Thyroid gland (tissue), 4 donors: ENCODE measurements at regions not wholly inside any gene's neighbourhood (a gene's known extent, or its start where the extent isn't known, plus 50 kb on each side); places are given as distances from the start of the nearest gene placed in this dataset.

Experiments used
- POLR2A ChIP-seq, 2 donors: fragments of 450-650 bp; IDR thresholded peaks; one replicate each; pipeline ENCODE4 v1.6.1; 2017; ENCODE audit warnings: antibody characterized with exemption in 2 of 2, mild to moderate bottlenecking in 2 of 2, moderate library complexity in 1 of 2
- TF ChIP-seq, protein P1 (sequence below), 6 experiments: fragments of 200-600 bp in 3 of 6; fragments of 450-650 bp in 3 of 6; sonication (generic) in 3 of 6; IDR thresholded peaks; one replicate each; pipeline ENCODE4 v1.5.1; 2016 to 2019; ENCODE audit warnings: antibody characterized with exemption in 6 of 6, mild to moderate bottlenecking in 2 of 6, inconsistent platforms in 1 of 6, moderate library complexity in 1 of 6

DNA sequence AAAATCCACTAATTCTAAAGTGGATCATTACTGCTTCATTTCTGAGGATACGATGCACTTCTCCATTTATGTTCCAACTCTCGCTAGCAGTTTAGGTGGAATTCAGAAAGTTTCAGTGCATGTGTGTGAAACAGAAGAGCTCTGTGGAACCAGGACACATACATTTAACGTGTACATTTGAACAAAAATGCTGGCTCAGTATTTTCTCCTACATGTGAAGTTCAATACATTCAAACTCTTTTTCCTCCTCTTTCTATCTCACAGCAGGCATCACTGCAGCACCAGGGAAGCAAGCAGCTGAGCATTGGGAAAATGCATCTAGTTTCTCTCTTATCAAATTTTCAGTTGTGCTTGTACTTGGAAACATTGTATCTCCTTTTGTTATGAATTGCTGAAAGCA, 169.4 kb upstream of the CNTN1 start:
- TF ChIP-seq, protein P1, sequence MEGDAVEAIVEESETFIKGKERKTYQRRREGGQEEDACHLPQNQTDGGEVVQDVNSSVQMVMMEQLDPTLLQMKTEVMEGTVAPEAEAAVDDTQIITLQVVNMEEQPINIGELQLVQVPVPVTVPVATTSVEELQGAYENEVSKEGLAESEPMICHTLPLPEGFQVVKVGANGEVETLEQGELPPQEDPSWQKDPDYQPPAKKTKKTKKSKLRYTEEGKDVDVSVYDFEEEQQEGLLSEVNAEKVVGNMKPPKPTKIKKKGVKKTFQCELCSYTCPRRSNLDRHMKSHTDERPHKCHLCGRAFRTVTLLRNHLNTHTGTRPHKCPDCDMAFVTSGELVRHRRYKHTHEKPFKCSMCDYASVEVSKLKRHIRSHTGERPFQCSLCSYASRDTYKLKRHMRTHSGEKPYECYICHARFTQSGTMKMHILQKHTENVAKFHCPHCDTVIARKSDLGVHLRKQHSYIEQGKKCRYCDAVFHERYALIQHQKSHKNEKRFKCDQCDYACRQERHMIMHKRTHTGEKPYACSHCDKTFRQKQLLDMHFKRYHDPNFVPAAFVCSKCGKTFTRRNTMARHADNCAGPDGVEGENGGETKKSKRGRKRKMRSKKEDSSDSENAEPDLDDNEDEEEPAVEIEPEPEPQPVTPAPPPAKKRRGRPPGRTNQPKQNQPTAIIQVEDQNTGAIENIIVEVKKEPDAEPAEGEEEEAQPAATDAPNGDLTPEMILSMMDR (IDR thresholded peaks at IDR 0.05): no peak
- no peak for TF ChIP-seq POLR2A (IDR thresholded peaks at IDR 0.05)
